SU-DHL-6 (cell line): ENCODE measurements at regions not wholly inside any gene's neighbourhood (a gene's known extent, or its start where the extent isn't known, plus 50 kb on each side); places are given as distances from the start of the nearest gene placed in this dataset.

ENCODE experiments used
- EZH2phosphoT487 ChIP-seq: fragments of 200-600 bp; sonication (generic), shearing (Covaris generic); conservative IDR thresholded peaks from 2 replicates; pipeline ENCODE4 v1.6.1; 2018; ENCODE audit warnings: mild to moderate bottlenecking, antibody characterized with exemption, low read length, moderate library complexity, mixed read lengths
- TF ChIP-seq, protein P1 (sequence below): fragments of 200-600 bp; sonication (generic); IDR thresholded peaks from one replicate; pipeline ENCODE4 v1.5.1; 2017; ENCODE audit warnings: antibody characterized with exemption, mild to moderate bottlenecking, low read length, moderate library complexity; ENCODE audit not compliant: insufficient read depth, poor library complexity, severe bottlenecking

- TF ChIP-seq, protein P1, sequence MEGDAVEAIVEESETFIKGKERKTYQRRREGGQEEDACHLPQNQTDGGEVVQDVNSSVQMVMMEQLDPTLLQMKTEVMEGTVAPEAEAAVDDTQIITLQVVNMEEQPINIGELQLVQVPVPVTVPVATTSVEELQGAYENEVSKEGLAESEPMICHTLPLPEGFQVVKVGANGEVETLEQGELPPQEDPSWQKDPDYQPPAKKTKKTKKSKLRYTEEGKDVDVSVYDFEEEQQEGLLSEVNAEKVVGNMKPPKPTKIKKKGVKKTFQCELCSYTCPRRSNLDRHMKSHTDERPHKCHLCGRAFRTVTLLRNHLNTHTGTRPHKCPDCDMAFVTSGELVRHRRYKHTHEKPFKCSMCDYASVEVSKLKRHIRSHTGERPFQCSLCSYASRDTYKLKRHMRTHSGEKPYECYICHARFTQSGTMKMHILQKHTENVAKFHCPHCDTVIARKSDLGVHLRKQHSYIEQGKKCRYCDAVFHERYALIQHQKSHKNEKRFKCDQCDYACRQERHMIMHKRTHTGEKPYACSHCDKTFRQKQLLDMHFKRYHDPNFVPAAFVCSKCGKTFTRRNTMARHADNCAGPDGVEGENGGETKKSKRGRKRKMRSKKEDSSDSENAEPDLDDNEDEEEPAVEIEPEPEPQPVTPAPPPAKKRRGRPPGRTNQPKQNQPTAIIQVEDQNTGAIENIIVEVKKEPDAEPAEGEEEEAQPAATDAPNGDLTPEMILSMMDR = no peak
- TF ChIP-seq EZH2phosphoT487 = no peak
These were observed 187.2 kb upstream of the IGFBP3 start for GRCh38 chr7:46108272-46108671.
